HL-60 (cell line): ENCODE measurements at regions not wholly inside any gene's neighbourhood (a gene's known extent, or its start where the extent isn't known, plus 50 kb on each side); places are given as distances from the start of the nearest gene placed in this dataset.

Experiments
- DNase-seq, 2 experiments: peaks; one replicate each; pipeline ENCODE4 v3.0.0-alpha.2; 2010 to 2020; ENCODE audit warnings: low read depth in 1 of 2, low spot score in 1 of 2
- H3K27ac ChIP-seq: fragments of 250-450 bp; sonication (Bioruptor Pico); replicated peaks from 2 replicates; pipeline ENCODE4 v1.5.1; 2020; ENCODE audit warnings: mild to moderate bottlenecking, moderate library complexity
- H3K27me3 ChIP-seq: fragments of 250-450 bp; sonication (Bioruptor Pico); 2 replicates; pipeline ENCODE4 v1.5.1; 2021; ENCODE audit warnings: mild to moderate bottlenecking, moderate library complexity; ENCODE audit not compliant: insufficient read depth, poor library complexity, severe bottlenecking
- H3K4me3 ChIP-seq: replicated peaks from 2 replicates; pipeline ENCODE4 v1.5.1; 2011; ENCODE audit warnings: mild to moderate bottlenecking, control low read depth, low read length; ENCODE audit not compliant: insufficient read depth
- GABPA ChIP-seq: IDR thresholded peaks from 2 replicates; pipeline ENCODE4 v1.6.1; 2012; ENCODE audit warnings: low read depth
- POLR2AphosphoS5 ChIP-seq: IDR thresholded peaks from 2 replicates; pipeline ENCODE4 v1.6.1; 2012; ENCODE audit warnings: low read depth
- SPI1 ChIP-seq: IDR thresholded peaks from 2 replicates; pipeline ENCODE4 v1.6.1; 2012; ENCODE audit warnings: low read depth, mild to moderate bottlenecking, borderline replicate concordance
- TF ChIP-seq, protein P1 (sequence below): IDR thresholded peaks from one replicate; pipeline ENCODE4 v1.5.1; 2011; ENCODE audit warnings: low read length, control low read depth, inconsistent platforms; ENCODE audit not compliant: insufficient read depth
- TF ChIP-seq, protein P2 (sequence below): IDR thresholded peaks from 2 replicates; pipeline ENCODE4 v1.6.1; 2012; ENCODE audit warnings: low read depth; ENCODE audit not compliant: insufficient replicate concordance

DNA sequence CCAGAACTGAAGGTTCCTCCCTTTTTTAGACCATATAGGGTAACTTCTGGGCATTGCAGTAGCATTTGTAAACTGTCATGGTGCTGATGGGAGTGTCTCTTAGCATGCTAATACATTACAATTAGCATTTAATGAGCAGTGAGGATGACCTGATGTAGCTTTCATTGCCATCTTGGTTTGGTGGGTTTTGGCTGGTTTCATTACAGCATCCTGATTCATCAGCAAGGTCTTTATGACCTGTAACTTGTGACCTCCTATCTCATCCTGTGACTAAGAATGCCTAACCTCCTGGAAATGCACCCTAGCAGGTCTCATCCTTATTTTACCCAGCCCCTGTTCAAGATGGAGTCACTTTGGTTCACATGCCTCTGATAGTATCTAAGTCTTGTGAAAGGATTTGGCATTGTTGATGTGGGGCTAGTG is 159.0 kb downstream of the TMX3 start:
- DNase-seq, result no peak
- Histone ChIP-seq H3K27me3 (peaks cover 2% of the 10 kb centered on the region), H3K27ac (no peak overlapping the region), H3K4me3 (no peak overlapping the region)
- TF ChIP-seq, protein P1, sequence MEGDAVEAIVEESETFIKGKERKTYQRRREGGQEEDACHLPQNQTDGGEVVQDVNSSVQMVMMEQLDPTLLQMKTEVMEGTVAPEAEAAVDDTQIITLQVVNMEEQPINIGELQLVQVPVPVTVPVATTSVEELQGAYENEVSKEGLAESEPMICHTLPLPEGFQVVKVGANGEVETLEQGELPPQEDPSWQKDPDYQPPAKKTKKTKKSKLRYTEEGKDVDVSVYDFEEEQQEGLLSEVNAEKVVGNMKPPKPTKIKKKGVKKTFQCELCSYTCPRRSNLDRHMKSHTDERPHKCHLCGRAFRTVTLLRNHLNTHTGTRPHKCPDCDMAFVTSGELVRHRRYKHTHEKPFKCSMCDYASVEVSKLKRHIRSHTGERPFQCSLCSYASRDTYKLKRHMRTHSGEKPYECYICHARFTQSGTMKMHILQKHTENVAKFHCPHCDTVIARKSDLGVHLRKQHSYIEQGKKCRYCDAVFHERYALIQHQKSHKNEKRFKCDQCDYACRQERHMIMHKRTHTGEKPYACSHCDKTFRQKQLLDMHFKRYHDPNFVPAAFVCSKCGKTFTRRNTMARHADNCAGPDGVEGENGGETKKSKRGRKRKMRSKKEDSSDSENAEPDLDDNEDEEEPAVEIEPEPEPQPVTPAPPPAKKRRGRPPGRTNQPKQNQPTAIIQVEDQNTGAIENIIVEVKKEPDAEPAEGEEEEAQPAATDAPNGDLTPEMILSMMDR, result no peak
- TF ChIP-seq, protein P2, sequence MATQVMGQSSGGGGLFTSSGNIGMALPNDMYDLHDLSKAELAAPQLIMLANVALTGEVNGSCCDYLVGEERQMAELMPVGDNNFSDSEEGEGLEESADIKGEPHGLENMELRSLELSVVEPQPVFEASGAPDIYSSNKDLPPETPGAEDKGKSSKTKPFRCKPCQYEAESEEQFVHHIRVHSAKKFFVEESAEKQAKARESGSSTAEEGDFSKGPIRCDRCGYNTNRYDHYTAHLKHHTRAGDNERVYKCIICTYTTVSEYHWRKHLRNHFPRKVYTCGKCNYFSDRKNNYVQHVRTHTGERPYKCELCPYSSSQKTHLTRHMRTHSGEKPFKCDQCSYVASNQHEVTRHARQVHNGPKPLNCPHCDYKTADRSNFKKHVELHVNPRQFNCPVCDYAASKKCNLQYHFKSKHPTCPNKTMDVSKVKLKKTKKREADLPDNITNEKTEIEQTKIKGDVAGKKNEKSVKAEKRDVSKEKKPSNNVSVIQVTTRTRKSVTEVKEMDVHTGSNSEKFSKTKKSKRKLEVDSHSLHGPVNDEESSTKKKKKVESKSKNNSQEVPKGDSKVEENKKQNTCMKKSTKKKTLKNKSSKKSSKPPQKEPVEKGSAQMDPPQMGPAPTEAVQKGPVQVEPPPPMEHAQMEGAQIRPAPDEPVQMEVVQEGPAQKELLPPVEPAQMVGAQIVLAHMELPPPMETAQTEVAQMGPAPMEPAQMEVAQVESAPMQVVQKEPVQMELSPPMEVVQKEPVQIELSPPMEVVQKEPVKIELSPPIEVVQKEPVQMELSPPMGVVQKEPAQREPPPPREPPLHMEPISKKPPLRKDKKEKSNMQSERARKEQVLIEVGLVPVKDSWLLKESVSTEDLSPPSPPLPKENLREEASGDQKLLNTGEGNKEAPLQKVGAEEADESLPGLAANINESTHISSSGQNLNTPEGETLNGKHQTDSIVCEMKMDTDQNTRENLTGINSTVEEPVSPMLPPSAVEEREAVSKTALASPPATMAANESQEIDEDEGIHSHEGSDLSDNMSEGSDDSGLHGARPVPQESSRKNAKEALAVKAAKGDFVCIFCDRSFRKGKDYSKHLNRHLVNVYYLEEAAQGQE, result no peak
- no peak for TF ChIP-seq POLR2AphosphoS5
- TF ChIP-seq GABPA, result no peak
- TF ChIP-seq SPI1, result no peak

DNA sequence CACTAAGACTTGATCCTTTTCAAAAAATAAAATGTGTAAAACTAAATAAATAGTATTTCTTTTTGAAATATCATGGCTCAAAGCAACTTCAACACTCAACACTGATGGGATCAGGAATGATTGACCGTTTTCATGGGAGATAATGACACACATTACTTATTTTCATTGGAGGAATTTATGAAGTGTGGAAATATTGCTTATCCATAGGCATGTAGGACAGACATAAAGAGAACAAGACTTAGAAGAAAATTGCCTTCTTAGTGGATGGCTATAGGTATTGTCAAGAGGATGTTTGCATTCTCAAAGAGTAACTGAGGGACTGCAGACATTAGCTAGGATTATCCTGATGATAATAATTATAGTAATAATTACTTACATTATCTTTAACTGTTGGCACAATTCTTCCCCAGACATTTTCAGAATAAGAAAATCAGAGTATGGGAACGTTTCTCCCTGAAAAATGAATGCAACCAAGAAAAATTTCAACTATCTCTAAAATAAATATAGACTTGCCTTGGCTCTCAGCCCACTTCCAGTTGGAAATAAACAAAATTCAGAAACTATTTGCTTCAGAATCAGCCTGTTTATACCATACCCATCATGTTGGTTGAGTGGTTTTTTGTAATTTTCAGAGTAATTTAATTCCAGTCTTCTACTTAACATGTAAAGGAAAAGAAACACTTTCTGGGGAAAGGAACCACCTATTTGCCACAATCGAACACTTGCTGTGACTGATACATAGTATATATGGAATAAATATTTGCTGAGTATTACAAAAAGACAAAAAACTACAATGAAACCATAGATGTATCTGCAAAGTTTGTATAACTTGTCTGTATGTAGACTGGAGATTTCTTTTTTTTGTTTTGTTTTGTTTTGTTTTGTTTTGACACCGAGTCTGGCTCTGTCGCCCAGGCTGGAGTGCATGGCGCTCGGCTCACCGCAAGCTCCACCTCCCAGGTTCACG is 165.7 kb downstream of the TMX3 start:
- no peaks in the 10 kb centered on the region for H3K27me3 ChIP-seq
- H3K4me3 ChIP-seq, result no peak overlapping the region
- no peak overlapping the region for H3K27ac ChIP-seq
- no peak for TF ChIP-seq SPI1
- TF ChIP-seq GABPA, result no peak
- TF ChIP-seq, protein P1, result no peak
- TF ChIP-seq POLR2AphosphoS5, result no peak
- TF ChIP-seq, protein P2, result no peak
- DNase-seq, result no peak

DNA sequence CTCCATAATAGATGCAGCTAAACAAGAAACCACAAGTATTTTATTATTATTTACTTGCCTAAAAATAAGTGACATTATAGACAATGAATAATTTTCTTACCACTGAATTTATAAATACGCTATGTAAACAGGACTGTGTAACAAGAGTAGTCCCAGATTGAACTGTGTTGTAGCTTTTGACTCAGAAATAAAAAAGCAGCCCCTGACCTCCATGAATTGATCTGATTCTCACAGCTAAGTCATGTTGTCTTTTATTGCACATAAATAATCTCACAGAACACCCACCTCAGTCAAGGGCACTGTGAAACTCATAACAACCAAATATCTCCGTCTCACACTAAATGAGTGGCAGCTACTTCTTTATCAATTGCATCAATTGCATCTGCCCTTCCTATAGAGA is 171.6 kb downstream of the TMX3 start:
- H3K27ac ChIP-seq, result no peak overlapping the region
- DNase-seq, result no peak
- no peak overlapping the region for H3K4me3 ChIP-seq
- H3K27me3 ChIP-seq, result no peaks in the 10 kb centered on the region
- TF ChIP-seq SPI1 (no peak), GABPA (no peak), POLR2AphosphoS5 (no peak)
- TF ChIP-seq, protein P1, result no peak
- TF ChIP-seq, protein P2, result no peak
